Glomerular visceral epithelial cell (primary cell): ENCODE measurements at regions not wholly inside any gene's neighbourhood (a gene's known extent, or its start where the extent isn't known, plus 50 kb on each side); places are given as distances from the start of the nearest gene placed in this dataset.
"Not testable (repeated sequence)": the region's sequence is repeated elsewhere in the genome, so short reads cannot be mapped to it uniquely, and the experiment has no call there.

Source experiments
- DNase-seq: peaks from one replicate; pipeline ENCODE4 v3.0.0-alpha.2; 2016; ENCODE audit errors: extremely low spot score

GRCh38 chr5:2105141-2105540 is 222.4 kb upstream of the IRX4 start:
- DNase-seq = no peak

GRCh38 chr5:2103940-2104339 is 221.2 kb upstream of the IRX4 start:
- DNase-seq = no peak

- no peak for DNase-seq
Measured at GRCh38 chr5:2102819-2103776, 220.4 kb upstream of the IRX4 start.

GRCh38 chr5:2101685-2102084 is 219.0 kb upstream of the IRX4 start:
- no peak for DNase-seq

GRCh38 chr5:2096887-2097505 is 214.3 kb upstream of the IRX4 start:
- DNase-seq = no peak

- no peak for DNase-seq
Measured at GRCh38 chr5:2095011-2095410, 212.3 kb upstream of the IRX4 start.

- no peak for DNase-seq
Measured at GRCh38 chr5:2094616-2094995, 211.9 kb upstream of the IRX4 start.

- DNase-seq = no peak
Measured at GRCh38 chr5:2093859-2094615, 211.3 kb upstream of the IRX4 start.

- no peak for DNase-seq
Measured at GRCh38 chr5:2091921-2092320, 209.2 kb upstream of the IRX4 start.

GRCh38 chr5:2087980-2088379 is 205.3 kb upstream of the IRX4 start:
- no peak for DNase-seq

GRCh38 chr5:2075365-2075764 is 192.6 kb upstream of the IRX4 start:
- DNase-seq = no peak

GRCh38 chr5:2071562-2071961 is 188.8 kb upstream of the IRX4 start:
- DNase-seq = no peak

- DNase-seq = not testable (repeated sequence)
Measured at GRCh38 chr5:2070787-2071186, 188.1 kb upstream of the IRX4 start.

- no peak for DNase-seq
Measured at GRCh38 chr5:2068531-2068930, 185.8 kb upstream of the IRX4 start.

GRCh38 chr5:2066373-2066772 is 183.6 kb upstream of the IRX4 start:
- no peak for DNase-seq

- DNase-seq = not testable (repeated sequence)
Measured at GRCh38 chr5:2063380-2063779, 180.7 kb upstream of the IRX4 start.

GRCh38 chr5:2052687-2053086 is 170.0 kb upstream of the IRX4 start:
- no peak for DNase-seq

- DNase-seq = no peak
Measured at GRCh38 chr5:2049876-2050275, 167.2 kb upstream of the IRX4 start.

GRCh38 chr5:2048664-2049063 is 165.9 kb upstream of the IRX4 start:
- no peak for DNase-seq

GRCh38 chr5:2047341-2047927 is 164.7 kb upstream of the IRX4 start:
- DNase-seq = no peak

GRCh38 chr5:2044041-2044440 is 161.3 kb upstream of the IRX4 start:
- DNase-seq = no peak

GRCh38 chr5:2039180-2039531 is 156.4 kb upstream of the IRX4 start:
- DNase-seq = no peak
